GM13977 (cell line): ENCODE measurements at regions not wholly inside any gene's neighbourhood (a gene's known extent, or its start where the extent isn't known, plus 50 kb on each side); places are given as distances from the start of the nearest gene placed in this dataset.

Experiments
- DNase-seq: peaks from one replicate; pipeline ENCODE4 v3.0.0; 2012; ENCODE audit warnings: low spot score
- in situ Hi-C: fragments of 300-500 bp; cut with MboI; formaldehyde crosslinking; loops from one replicate; pipeline ENCODE4 v1.12.0; 2022; ENCODE audit warnings: low sequenced_read_pairs, low pct_unique_long_range_greater_than_20kb, mixed read lengths, inconsistent platforms; ENCODE audit not compliant: unreplicated experiment
- TF ChIP-seq, protein P1 (sequence below): IDR thresholded peaks from 2 replicates; pipeline ENCODE4 v1.5.1; 2012; ENCODE audit warnings: mild to moderate bottlenecking, control low read depth; ENCODE audit not compliant: insufficient read depth; ENCODE audit errors: extremely low read depth, missing control alignments

DNA sequence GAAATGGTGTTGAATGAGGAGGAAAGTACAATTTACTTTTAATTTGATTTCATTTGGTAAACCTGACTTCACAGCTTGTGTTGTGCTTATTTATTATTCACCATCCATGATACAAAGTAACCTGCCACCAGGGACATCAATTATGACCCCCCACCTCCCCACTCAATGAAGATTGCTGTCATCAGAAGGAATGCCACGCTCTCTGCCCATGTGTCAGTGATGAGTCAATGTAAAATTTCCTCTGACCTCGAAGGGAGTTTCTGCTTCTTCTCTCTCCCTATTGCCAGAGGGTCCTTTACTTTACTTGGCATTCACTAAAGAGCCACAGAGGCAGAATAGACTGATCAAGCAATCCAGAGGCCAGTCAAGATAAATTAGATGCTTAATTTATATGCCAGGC, 759.7 kb downstream of the CDH11 start:
- TF ChIP-seq, protein P1, sequence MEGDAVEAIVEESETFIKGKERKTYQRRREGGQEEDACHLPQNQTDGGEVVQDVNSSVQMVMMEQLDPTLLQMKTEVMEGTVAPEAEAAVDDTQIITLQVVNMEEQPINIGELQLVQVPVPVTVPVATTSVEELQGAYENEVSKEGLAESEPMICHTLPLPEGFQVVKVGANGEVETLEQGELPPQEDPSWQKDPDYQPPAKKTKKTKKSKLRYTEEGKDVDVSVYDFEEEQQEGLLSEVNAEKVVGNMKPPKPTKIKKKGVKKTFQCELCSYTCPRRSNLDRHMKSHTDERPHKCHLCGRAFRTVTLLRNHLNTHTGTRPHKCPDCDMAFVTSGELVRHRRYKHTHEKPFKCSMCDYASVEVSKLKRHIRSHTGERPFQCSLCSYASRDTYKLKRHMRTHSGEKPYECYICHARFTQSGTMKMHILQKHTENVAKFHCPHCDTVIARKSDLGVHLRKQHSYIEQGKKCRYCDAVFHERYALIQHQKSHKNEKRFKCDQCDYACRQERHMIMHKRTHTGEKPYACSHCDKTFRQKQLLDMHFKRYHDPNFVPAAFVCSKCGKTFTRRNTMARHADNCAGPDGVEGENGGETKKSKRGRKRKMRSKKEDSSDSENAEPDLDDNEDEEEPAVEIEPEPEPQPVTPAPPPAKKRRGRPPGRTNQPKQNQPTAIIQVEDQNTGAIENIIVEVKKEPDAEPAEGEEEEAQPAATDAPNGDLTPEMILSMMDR = no peak
- in situ Hi-C loops = no loop called here
- no peak for DNase-seq

DNA sequence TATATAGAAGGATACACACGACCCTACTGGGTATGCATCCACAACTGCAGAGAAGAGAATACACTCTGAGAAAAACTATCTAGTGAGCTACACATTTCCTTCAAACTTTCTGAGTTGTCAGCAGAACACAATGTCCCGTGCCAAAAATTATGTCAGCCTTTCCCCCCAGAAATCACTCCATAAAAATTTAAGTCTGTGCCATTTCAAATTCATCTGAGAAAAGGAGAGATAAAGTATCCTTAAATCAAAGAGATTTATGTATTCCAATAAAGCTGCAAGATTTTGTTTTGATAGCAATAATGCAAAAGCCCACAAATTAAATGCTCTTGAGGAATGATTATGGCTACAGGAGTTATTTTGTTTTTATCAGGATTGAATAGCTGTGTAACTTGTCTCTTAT, 760.1 kb downstream of the CDH11 start:
- in situ Hi-C loops = no loop called here
- TF ChIP-seq, protein P1 = no peak
- no peak for DNase-seq

DNA sequence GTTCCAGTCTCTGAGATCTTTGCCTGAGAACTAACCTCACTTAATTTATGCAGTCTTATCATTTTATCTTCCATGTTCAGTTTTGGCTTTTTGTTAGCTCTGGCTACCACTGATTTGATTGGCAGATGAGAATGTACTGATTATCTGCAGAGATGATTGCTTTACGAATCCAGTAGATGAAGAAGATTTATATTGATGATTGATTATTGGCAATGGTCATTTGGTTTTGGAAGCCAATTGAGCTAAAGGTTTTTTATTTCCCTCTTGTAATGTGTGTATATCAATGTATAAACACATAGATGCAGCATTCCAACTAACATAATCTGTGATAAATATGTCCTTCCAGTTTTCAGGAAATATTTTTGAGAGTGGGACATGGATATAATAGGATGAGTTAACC, 763.6 kb downstream of the CDH11 start:
- in situ Hi-C loops = no loop called here
- TF ChIP-seq, protein P1 = no peak
- DNase-seq = no peak

DNA sequence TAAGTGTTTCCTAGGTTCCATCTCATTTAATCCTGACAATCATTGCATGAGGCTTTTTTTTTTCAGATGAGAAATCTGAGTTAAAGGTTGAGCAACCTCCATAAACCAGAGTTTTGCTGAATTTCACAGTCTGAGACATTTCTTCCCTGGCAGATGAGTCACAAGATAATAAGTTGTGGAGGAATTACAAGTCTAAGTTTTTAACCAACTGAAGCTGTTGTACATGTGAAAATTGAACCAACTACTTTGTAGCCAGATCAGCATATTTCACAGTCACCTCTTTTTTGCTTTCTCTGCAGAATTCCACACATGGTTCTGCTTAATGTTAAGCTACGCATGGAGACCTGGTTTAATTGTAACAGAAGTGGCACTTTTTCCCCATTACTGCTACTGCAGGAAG, 765.6 kb downstream of the CDH11 start:
- TF ChIP-seq, protein P1 = no peak
- no peak for DNase-seq
- in situ Hi-C loops = no loop called here

DNA sequence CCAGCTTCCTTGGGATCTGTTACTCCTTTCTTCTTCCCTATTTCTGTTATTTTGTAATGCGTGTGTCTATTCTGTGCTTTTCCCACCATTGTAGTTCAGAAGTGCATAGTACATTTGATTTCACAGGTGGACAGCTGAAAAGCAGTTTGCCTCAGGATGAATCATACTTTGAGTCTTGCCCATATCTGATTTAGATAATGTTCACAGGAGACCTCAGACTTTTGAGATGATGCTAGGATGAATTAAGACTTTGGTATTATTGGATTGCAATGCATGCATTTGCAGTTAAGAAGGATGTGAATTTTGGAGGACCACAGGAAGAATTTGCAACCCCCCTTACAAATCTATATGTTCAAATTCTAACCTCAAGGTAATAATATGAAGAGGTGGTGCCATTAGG, 769.6 kb downstream of the CDH11 start:
- no peak for DNase-seq
- in situ Hi-C loops = no loop called here
- TF ChIP-seq, protein P1 = no peak

DNA sequence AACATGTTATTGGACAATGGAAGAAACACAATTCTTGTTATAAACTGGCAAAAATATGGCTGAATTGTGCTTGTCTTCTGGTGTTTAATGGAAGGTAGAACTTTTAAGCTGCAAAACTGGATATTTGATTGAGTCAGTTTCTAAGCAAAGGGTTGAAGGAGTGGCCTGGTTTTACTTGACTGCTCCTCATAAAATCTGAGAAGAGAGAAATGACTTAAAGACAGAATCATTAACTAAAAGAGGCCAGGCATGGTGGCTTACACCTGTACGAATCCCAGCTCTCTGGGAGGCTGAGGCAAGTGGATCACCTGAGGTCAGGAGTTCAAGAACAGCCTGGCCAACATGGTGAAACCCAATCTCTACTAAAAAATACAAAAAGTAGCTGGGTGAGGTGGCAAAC, 770.7 kb downstream of the CDH11 start:
- no peak for DNase-seq
- in situ Hi-C loops = no loop called here
- TF ChIP-seq, protein P1 = no peak

DNA sequence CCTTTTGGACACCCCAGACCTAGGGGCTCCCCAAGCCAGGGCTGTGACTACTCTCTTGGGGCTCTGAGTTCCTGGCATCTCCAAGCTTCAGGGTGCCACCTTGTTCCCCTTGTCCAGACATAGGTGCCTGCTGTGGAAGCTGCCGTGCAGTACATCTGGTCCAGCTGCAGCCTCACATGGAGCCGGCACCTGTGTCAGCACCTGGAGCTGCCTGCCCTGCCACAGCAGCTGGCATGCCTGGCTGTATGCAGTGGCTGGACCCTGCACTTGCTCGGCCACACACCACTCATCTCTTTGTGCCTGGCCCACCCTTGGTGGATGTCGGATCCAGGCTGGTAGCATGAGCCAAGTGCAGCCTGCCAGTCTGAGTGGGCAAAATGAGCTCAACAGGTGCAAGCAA, 775.8 kb downstream of the CDH11 start:
- TF ChIP-seq, protein P1 = no peak
- no peak for DNase-seq

More for the DNA sequence above, 775.8 kb downstream of the CDH11 start:
- in situ Hi-C loops = no loop called here
